ENCODE measurements at regions not wholly inside any gene's neighbourhood (a gene's known extent, or its start where the extent isn't known, plus 50 kb on each side); places are given as distances from the start of the nearest gene placed in this dataset.
"Not testable (repeated sequence)": the region's sequence is repeated elsewhere in the genome, so short reads cannot be mapped to it uniquely, and the experiment has no call there.

DNA sequence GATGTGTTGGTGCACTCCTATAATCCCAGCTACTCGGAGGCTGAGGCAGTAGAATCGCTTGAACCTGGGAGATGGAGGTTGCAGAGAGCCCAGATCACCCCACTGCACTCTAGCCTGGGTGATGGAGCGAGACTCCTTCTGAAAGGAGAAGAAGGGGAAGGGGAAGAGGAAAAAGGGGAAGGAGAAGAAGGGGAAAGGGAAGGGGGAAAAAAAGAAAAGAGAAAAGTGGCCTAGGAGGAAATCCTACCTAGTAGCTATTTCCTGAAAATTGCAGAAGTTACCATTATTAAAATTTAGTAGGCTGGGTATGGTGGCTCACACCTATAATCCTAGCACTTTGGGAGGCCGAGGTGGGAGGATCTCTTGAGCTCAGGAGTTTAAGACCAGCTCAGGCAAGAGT is 67.4 kb downstream of the ARRDC3 start:
- TF ChIP-seq, protein P1, sequence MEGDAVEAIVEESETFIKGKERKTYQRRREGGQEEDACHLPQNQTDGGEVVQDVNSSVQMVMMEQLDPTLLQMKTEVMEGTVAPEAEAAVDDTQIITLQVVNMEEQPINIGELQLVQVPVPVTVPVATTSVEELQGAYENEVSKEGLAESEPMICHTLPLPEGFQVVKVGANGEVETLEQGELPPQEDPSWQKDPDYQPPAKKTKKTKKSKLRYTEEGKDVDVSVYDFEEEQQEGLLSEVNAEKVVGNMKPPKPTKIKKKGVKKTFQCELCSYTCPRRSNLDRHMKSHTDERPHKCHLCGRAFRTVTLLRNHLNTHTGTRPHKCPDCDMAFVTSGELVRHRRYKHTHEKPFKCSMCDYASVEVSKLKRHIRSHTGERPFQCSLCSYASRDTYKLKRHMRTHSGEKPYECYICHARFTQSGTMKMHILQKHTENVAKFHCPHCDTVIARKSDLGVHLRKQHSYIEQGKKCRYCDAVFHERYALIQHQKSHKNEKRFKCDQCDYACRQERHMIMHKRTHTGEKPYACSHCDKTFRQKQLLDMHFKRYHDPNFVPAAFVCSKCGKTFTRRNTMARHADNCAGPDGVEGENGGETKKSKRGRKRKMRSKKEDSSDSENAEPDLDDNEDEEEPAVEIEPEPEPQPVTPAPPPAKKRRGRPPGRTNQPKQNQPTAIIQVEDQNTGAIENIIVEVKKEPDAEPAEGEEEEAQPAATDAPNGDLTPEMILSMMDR (IDR thresholded peaks at IDR 0.05; ENCODE audit: borderline replicate concordance), result no peak
- H3K36me3 ChIP-seq, result no peaks in the 10 kb centered on the region
- H3K4me1 ChIP-seq, result peaks cover 43% of the 10 kb centered on the region
- no peak overlapping the region for H3K27ac ChIP-seq (replicated peaks)
- DNase-seq, result no peak
- H3K4me3 ChIP-seq, result no peak overlapping the region
- H3K9me3 ChIP-seq (replicated peaks), result no peaks in the 10 kb centered on the region
- H3K27me3 ChIP-seq (ENCODE audit: low read depth), result no peaks in the 10 kb centered on the region
- intact Hi-C loops (cut with micrococcal nuclease), result loop anchor here (10.0 kb wide), 1 partner anchor 59 kb away; no protein-coding TSS in a partner anchor

DNA sequence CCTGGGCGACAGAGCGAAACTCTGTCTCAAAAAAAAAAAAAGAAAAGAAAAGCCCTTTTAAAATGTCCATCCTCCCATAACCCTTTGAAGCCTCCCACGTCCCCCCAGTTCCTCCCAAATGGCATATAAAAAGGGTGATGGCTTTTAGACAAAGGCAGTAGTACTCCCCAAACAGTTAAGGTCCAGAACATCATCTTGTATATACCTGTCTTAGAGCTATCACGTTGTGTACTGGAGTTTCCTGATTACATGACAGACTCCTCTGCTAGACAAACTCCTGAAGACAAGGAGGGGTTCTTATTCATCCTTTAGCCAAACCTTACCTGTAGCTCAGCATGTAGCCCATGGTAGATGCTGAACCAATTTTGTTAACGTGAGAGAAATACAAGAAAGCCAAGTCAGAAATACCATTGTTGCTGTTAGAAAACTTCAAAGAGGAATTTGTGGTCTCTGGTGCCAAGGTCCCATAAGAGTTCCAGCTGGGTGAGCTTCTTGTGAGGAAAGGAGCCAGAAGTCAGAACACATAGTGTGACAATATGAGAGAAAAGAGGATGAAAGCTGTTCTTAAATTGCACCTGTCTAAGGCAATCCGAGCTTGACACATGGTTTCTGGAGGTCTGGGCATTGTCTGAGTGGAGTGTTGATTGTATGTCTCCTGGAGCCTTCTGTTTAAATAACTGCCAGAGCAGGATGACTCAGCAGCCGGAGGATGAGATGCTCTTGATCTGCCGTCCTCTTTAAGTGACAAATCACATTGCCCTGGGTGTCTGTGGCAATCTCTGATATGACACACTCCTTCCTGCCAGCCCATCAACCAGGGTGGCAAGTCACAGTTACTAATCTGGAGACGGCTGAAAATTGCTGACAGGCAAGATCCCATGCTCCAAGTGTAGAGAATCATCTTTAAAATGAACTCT is 69.1 kb downstream of the ARRDC3 start:
- DNase-seq, result peak; percentile 59
- Histone ChIP-seq H3K36me3 (no peaks in the 10 kb centered on the region), H3K27me3 (ENCODE audit: low read depth) (no peaks in the 10 kb centered on the region), H3K9me3 (replicated peaks) (no peaks in the 10 kb centered on the region), H3K4me1 (peaks cover 43% of the 10 kb centered on the region), H3K4me3 (peak overlapping the region; percentile 28), H3K27ac (replicated peaks) (peak overlapping the region; percentile 87)
- intact Hi-C loops (cut with micrococcal nuclease), result loop anchor here (10.0 kb wide), 1 partner anchor 61 kb away; no protein-coding TSS in a partner anchor
- TF ChIP-seq, protein P1 (IDR thresholded peaks at IDR 0.05; ENCODE audit: borderline replicate concordance), result no peak

DNA sequence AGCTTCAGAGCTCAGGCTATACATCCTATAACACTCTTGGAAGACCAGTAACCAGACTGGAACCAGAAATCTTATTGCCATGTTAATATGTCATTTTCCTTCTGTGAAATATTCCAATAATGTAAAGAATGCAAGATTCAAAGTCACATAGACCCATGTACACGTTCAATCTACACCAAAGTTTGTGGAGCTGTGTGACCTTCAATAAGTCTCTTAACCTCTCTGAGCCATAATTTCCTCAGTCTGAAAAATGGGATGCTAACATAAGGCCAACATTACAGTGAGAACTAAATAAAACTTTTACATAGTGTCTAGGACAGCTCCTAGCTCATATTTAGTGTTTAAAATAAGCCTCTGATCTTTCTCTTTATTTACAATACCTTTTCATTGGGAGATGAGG is 70.4 kb downstream of the ARRDC3 start:
- peak overlapping the region; percentile 28 for H3K4me3 ChIP-seq
- peak overlapping the region; percentile 87 for H3K27ac ChIP-seq (replicated peaks)
- no peaks in the 10 kb centered on the region for H3K36me3 ChIP-seq
- H3K4me1 ChIP-seq, result peaks cover 43% of the 10 kb centered on the region
- H3K9me3 ChIP-seq (replicated peaks), result no peaks in the 10 kb centered on the region
- TF ChIP-seq, protein P1 (IDR thresholded peaks at IDR 0.05; ENCODE audit: borderline replicate concordance), result no peak
- no peaks in the 10 kb centered on the region for H3K27me3 ChIP-seq (ENCODE audit: low read depth)
- no peak for DNase-seq
- intact Hi-C loops (cut with micrococcal nuclease), result loop anchor here (10.0 kb wide), 1 partner anchor 62 kb away; no protein-coding TSS in a partner anchor

DNA sequence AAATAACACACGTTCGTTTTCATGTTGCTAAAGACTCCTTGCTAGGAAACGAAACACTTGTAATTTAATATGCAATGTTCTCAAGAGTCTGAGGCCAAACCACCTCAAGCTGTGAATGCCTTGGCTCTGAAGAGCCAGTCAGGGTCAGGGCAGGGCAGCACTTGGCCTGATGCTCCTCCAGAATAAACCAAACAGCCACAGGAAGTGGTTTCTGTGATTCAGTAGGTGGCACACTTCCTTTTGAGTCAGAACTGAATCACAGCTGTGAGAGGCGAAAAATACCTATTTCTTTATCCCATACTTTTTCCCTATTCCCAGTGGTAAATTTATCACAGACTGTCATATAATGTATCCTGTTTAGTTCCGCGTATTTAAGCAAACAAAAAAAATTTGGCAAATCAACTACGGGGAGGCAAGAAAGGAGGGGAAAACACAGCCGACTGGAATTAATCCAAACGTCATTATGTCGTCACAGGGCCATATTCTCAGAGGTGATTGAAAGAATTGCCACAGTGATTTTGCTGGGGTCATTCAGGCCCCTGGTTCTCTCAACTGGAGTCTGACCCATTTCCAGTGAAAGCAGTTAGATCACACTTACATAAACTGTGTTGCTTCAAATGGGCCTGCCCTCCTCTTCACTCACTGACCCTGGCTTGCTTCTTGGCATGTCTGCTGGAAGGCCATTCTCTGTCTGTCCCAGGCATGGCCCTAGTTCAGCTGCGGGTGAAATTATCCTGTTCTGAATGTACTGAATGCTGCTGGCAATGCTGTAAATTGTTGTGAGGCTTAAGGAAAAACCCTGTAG is 71.2 kb downstream of the ARRDC3 start:
- peaks cover 47% of the 10 kb centered on the region for H3K4me1 ChIP-seq
- intact Hi-C loops (cut with micrococcal nuclease), result loop anchor here (10.0 kb wide), 1 partner anchor 63 kb away; no protein-coding TSS in a partner anchor
- no peaks in the 10 kb centered on the region for H3K27me3 ChIP-seq (ENCODE audit: low read depth)
- peak overlapping the region; percentile 87 for H3K27ac ChIP-seq (replicated peaks)
- H3K9me3 ChIP-seq (replicated peaks), result no peaks in the 10 kb centered on the region
- no peaks in the 10 kb centered on the region for H3K36me3 ChIP-seq
- peak; percentile 49 for DNase-seq
- H3K4me3 ChIP-seq, result peak overlapping the region; percentile 28
- TF ChIP-seq, protein P1 (IDR thresholded peaks at IDR 0.05; ENCODE audit: borderline replicate concordance), result peak; percentile 19

DNA sequence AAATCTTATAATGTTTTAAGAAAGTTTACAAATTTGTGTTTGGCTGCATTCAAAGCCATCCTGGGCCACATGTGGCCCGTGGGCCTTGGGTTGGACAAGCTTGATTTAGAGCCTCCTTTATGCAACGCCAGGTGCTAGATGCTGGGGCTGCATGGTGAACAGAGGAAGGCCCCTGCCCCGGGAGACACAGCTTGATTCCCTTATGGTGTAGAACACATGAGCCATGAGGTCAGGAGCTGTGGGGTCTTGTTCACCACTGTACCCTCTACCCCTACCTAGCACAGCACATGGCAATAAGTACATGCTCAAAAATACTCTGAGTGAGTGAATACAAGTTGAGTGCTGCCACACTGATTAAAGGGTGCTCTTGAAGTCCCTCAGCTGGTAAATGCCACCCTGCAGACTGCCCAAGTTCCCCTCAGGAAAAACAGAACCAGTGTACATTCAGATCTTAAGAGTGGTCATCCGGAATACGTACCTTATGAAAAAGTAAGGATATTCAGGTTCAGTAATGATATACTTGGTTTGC is 71.9 kb downstream of the ARRDC3 start:
- H3K4me1 ChIP-seq, result peaks cover 54% of the 10 kb centered on the region
- peak overlapping the region; percentile 87 for H3K27ac ChIP-seq (replicated peaks)
- no peak overlapping the region for H3K4me3 ChIP-seq
- no peaks in the 10 kb centered on the region for H3K9me3 ChIP-seq (replicated peaks)
- no peaks in the 10 kb centered on the region for H3K36me3 ChIP-seq
- H3K27me3 ChIP-seq (ENCODE audit: low read depth), result no peaks in the 10 kb centered on the region
- intact Hi-C loops (cut with micrococcal nuclease), result loop anchor here (10.0 kb wide), 1 partner anchor 64 kb away; no protein-coding TSS in a partner anchor
- TF ChIP-seq, protein P1 (IDR thresholded peaks at IDR 0.05; ENCODE audit: borderline replicate concordance), result no peak
- no peak for DNase-seq

DNA sequence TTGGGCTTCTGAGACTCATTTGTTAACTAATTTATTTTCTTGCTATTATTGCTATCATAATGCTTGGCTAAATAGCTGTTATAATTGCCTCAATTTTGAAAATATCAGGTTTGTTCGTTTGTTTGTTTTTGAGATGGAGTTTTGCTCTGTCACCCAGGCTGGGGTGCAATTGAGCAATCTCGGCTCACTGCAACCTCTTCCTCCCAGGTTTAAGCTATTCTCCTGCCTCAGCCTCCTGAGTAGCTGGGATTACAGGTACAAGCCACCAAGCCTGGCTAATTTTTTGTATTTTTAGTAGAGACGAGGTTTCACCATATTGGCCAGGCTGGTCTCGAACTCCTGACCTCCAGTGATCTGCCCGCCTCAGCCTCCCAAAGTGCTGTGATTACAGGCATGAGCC is 75.0 kb downstream of the ARRDC3 start:
- H3K27ac ChIP-seq (replicated peaks); H3K4me3 ChIP-seq; intact Hi-C loops (cut with micrococcal nuclease); H3K36me3 ChIP-seq; H3K9me3 ChIP-seq (replicated peaks); DNase-seq; H3K27me3 ChIP-seq (ENCODE audit: low read depth): not testable (repeated sequence)
- peaks cover 37% of the 10 kb centered on the region for H3K4me1 ChIP-seq

All from left ventricle myocardium inferior (tissue), 1 donor.